GM03348 (cell line): ENCODE measurements at regions not wholly inside any gene's neighbourhood (a gene's known extent, or its start where the extent isn't known, plus 50 kb on each side); places are given as distances from the start of the nearest gene placed in this dataset.
"Not testable (repeated sequence)": the region's sequence is repeated elsewhere in the genome, so short reads cannot be mapped to it uniquely, and the experiment has no call there.

Source experiments
- DNase-seq: peaks from one replicate; pipeline ENCODE4 v3.0.0; 2012; ENCODE audit warnings: low spot score

GRCh38 chr20:53818457-53819177, 225.0 kb upstream of the ZNF217 start:
- no peak for DNase-seq

- DNase-seq: not testable (repeated sequence)
Observed at GRCh38 chr20:53817513-53817912, 223.9 kb upstream of the ZNF217 start.

- no peak for DNase-seq
Observed at GRCh38 chr20:53816872-53817398, 223.3 kb upstream of the ZNF217 start.

GRCh38 chr20:53815509-53815908, 221.9 kb upstream of the ZNF217 start:
- DNase-seq: no peak

- no peak for DNase-seq
Observed at GRCh38 chr20:53814060-53814459, 220.4 kb upstream of the ZNF217 start.

- no peak for DNase-seq
Observed at GRCh38 chr20:53813636-53814035, 220.0 kb upstream of the ZNF217 start.

GRCh38 chr20:53811577-53811976, 217.9 kb upstream of the ZNF217 start:
- no peak for DNase-seq

GRCh38 chr20:53810661-53811355, 217.2 kb upstream of the ZNF217 start:
- DNase-seq: no peak

GRCh38 chr20:53809728-53810365, 216.2 kb upstream of the ZNF217 start:
- DNase-seq: no peak

GRCh38 chr20:53809217-53809616, 215.6 kb upstream of the ZNF217 start:
- DNase-seq: no peak

- DNase-seq: no peak
Observed at GRCh38 chr20:53808733-53809132, 215.1 kb upstream of the ZNF217 start.

- DNase-seq: not testable (repeated sequence)
Observed at GRCh38 chr20:53808302-53808701, 214.7 kb upstream of the ZNF217 start.

GRCh38 chr20:53806683-53807401, 213.2 kb upstream of the ZNF217 start:
- DNase-seq: no peak

GRCh38 chr20:53805895-53806384, 212.3 kb upstream of the ZNF217 start:
- peak; percentile 68 for DNase-seq

GRCh38 chr20:53804920-53805894, 211.6 kb upstream of the ZNF217 start:
- peak; percentile 24 for DNase-seq

- DNase-seq: not testable (repeated sequence)
Observed at GRCh38 chr20:53804308-53804707, 210.7 kb upstream of the ZNF217 start.

GRCh38 chr20:53803492-53804155, 210.0 kb upstream of the ZNF217 start:
- no peak for DNase-seq

- DNase-seq: no peak
Observed at GRCh38 chr20:53801609-53802370, 208.2 kb upstream of the ZNF217 start.

GRCh38 chr20:53800883-53801604, 207.4 kb upstream of the ZNF217 start:
- no peak for DNase-seq
